ENCODE measurements at regions not wholly inside any gene's neighbourhood (a gene's known extent, or its start where the extent isn't known, plus 50 kb on each side); places are given as distances from the start of the nearest gene placed in this dataset.

DNA sequence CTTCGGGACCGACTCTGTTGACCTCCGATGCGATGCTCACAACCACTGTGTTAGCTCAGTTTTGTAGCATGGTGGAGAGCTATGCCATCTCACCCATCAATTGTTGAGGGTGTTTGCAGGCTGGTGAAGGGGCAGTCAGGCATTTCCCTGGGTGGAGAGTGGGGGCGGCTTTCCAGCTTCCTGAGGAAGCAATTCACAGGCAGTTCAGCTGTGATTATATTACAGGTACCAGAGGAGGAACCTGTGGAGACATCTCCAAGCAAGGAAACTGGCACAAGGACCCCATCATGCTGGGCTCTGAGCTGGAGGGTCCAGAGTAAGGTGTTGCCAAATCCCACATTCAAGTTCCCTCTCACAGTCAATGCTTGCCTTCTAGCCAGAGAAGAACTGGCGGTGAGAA is 166.0 kb upstream of the ZNF536 start:
- Mint-ChIP-seq H3K27ac (no peak overlapping the region), H3K4me3 (no peak overlapping the region), H3K36me3 (ENCODE audit: low read depth) (no peaks in the 10 kb centered on the region), H3K27me3 (no peaks in the 10 kb centered on the region), H3K4me1 (no peaks in the 10 kb centered on the region), H3K9me3 (no peaks in the 10 kb centered on the region)
- no peak for ATAC-seq (ENCODE audit: low read depth)
- no peak for DNase-seq
- ChIA-PET CTCF (no interaction called here), POLR2A (no interaction called here)
- TF ChIP-seq, protein P1, sequence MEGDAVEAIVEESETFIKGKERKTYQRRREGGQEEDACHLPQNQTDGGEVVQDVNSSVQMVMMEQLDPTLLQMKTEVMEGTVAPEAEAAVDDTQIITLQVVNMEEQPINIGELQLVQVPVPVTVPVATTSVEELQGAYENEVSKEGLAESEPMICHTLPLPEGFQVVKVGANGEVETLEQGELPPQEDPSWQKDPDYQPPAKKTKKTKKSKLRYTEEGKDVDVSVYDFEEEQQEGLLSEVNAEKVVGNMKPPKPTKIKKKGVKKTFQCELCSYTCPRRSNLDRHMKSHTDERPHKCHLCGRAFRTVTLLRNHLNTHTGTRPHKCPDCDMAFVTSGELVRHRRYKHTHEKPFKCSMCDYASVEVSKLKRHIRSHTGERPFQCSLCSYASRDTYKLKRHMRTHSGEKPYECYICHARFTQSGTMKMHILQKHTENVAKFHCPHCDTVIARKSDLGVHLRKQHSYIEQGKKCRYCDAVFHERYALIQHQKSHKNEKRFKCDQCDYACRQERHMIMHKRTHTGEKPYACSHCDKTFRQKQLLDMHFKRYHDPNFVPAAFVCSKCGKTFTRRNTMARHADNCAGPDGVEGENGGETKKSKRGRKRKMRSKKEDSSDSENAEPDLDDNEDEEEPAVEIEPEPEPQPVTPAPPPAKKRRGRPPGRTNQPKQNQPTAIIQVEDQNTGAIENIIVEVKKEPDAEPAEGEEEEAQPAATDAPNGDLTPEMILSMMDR (IDR thresholded peaks at IDR 0.05), result no peak
- intact Hi-C loops (cut with micrococcal nuclease), result no loop called here

DNA sequence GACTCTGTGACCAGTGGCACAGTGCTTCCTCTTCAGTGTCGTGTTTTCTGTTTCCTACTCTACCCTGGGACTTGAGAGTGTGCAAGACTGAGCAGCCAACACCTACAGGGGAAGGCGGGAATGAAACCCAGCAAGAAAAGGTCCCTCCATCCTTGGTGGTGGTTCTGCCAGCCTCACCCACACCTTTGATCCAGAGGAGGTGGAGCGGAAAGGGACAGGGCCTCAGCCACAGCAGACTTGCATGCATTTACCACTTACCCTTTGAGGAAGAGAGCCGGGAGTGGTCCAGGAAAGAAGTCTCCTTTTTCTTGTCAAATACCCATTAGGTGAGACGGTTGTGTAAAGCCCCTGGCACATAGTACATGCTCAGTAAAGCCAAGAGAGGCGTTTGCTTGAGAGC is 164.8 kb upstream of the ZNF536 start:
- ChIA-PET POLR2A (no interaction called here), CTCF (no interaction called here)
- H3K27ac Mint-ChIP-seq, result no peak overlapping the region
- no peaks in the 10 kb centered on the region for H3K27me3 Mint-ChIP-seq
- no peaks in the 10 kb centered on the region for H3K9me3 Mint-ChIP-seq
- intact Hi-C loops (cut with micrococcal nuclease), result no loop called here
- no peaks in the 10 kb centered on the region for H3K36me3 Mint-ChIP-seq (ENCODE audit: low read depth)
- H3K4me1 Mint-ChIP-seq, result no peaks in the 10 kb centered on the region
- ATAC-seq (ENCODE audit: low read depth) (no peak), DNase-seq (no peak)
- H3K4me3 Mint-ChIP-seq, result no peak overlapping the region
- TF ChIP-seq, protein P1 (IDR thresholded peaks at IDR 0.05), result no peak

DNA sequence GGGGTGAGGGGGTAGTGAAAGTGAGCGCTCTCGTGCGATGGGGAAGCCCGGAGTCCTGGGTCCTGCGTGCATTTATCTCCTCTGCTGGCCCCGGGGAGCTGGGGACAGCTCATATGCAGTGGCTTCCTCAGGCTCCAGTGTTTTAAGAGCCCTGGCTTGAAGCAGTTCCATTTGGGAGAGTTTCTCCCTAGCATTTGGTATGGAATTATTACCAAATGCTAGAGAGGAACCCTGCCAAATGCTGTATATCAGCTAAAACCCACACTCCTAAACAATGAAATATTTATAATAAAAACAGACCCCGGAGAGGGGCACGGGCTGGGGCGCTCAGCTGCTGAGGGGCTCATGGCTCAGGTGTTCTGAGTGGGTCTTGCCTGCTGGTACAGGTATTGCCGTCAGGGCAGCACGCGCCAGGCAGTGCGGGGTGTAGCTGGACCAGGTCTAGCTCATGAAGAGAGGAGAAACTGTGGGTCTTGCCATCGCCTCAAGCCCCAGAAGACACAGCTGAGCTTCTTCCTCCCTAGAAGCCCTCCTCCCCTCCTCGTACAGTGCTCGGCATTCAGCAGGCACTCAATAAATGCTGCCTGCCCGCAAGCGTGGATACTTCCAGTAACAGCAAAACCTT is 163.6 kb upstream of the ZNF536 start:
- no peak for DNase-seq
- TF ChIP-seq, protein P1 (IDR thresholded peaks at IDR 0.05), result no peak
- Mint-ChIP-seq H3K9me3 (no peaks in the 10 kb centered on the region), H3K36me3 (ENCODE audit: low read depth) (no peaks in the 10 kb centered on the region), H3K27ac (no peak overlapping the region), H3K27me3 (no peaks in the 10 kb centered on the region), H3K4me1 (no peaks in the 10 kb centered on the region), H3K4me3 (no peak overlapping the region)
- intact Hi-C loops (cut with micrococcal nuclease), result no loop called here
- ChIA-PET CTCF (no interaction called here), POLR2A (no interaction called here)
- no peak for ATAC-seq (ENCODE audit: low read depth)

DNA sequence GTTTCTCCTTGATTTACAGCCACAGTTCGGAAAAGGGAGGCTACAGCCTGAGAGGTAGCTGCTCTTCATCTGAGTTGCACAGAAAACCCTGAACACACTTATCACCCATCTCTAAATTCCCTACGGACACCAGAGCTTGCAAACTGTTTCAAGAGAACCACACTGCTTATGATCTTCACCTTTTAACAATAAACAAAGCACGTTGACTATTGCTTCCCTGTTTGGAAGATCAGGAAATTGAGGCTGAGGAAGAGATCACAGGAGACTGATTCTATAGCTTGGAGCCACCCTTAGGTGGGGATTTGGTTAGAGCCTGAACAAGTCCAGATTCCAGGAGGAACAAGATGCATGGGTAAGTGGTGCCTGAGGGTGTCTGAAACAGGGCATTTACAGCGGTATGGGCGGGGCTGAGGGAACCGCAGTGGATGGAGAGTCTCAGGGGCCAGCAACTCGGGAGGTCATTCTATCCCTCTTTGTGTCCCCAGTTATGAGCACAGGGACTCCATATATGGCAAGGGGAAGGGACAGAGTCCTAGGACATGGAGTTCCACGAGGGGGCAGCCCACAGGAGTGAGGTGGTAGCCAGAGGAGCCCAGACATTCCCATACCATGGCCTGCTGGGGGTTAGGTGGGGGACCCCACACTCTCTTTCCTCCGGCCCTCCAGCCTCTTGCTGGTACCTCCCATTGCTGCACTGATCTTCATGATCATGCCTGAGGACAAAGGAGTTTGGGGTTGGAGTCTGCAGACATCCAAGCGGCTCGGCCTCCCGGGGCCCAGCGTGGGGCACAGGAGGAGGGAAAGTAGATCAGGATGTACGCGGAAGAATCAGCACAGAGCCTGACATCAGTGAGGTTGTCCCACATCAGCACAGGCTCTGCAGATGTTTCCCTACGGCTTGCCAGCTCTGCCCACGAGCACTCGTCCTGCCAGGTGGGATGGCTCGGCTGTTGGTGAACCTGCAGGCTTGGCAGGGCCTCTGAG is 162.3 kb upstream of the ZNF536 start:
- TF ChIP-seq, protein P1 (IDR thresholded peaks at IDR 0.05), result no peak
- H3K27ac Mint-ChIP-seq, result no peak overlapping the region
- ATAC-seq (ENCODE audit: low read depth) (no peak), DNase-seq (no peak)
- H3K9me3 Mint-ChIP-seq, result no peaks in the 10 kb centered on the region
- ChIA-PET POLR2A (no interaction called here), CTCF (no interaction called here)
- intact Hi-C loops (cut with micrococcal nuclease), result no loop called here
- peaks cover 4% of the 10 kb centered on the region for H3K4me1 Mint-ChIP-seq
- no peak overlapping the region for H3K4me3 Mint-ChIP-seq
- H3K36me3 Mint-ChIP-seq (ENCODE audit: low read depth), result no peaks in the 10 kb centered on the region
- no peaks in the 10 kb centered on the region for H3K27me3 Mint-ChIP-seq

DNA sequence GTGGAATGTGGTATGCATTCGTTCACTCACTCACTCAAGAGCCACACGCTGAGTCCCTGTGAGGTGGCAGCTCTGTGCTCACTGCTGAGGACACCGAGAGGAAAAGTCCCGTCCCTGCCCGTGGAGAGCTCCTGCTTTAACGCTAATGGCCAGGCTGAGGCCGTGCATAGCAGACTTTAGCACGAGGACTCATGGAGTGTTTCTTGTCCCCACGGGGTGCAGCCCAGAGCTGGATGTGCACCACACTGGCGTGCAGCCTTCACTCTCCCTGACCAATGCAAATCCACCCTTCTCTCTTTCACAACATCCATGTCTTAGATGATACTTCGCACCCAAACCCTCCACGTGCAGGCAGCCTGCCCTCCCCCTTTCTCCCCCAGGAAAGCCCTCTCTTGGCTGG is 159.6 kb upstream of the ZNF536 start:
- H3K27ac Mint-ChIP-seq, result no peak overlapping the region
- TF ChIP-seq, protein P1 (IDR thresholded peaks at IDR 0.05), result no peak
- POLR2A ChIA-PET, result no interaction called here
- H3K27me3 Mint-ChIP-seq, result peaks cover 2% of the 10 kb centered on the region
- no peaks in the 10 kb centered on the region for H3K9me3 Mint-ChIP-seq
- intact Hi-C loops (cut with micrococcal nuclease), result no loop called here
- H3K36me3 Mint-ChIP-seq (ENCODE audit: low read depth), result no peaks in the 10 kb centered on the region
- CTCF ChIA-PET, result no interaction called here
- DNase-seq, result no peak
- no peak for ATAC-seq (ENCODE audit: low read depth)
- no peak overlapping the region for H3K4me3 Mint-ChIP-seq
- peaks cover 6% of the 10 kb centered on the region for H3K4me1 Mint-ChIP-seq
